ENCODE measurements at regions not wholly inside any gene's neighbourhood (a gene's known extent, or its start where the extent isn't known, plus 50 kb on each side); places are given as distances from the start of the nearest gene placed in this dataset.

DNA sequence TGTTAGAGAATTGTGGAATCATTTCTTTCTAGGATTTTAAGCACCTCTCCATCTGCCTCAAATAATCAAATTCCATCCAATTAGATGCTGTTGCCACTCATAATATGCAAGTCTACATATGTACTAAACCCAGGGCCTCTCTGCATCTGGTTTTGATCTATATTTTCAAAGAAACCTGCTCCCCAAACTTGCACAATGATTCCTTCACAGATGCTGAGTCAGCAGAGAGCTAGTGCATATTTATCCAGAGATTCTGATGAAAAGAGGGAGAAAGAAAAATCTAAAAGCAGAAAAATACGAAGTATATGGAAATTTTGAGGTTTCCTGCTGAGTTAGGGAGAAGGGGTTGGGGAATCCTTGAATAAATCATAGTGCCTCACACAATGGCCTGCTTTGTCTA lies 235.1 kb upstream of the RBFOX1 start:
- TF ChIP-seq, protein P1, sequence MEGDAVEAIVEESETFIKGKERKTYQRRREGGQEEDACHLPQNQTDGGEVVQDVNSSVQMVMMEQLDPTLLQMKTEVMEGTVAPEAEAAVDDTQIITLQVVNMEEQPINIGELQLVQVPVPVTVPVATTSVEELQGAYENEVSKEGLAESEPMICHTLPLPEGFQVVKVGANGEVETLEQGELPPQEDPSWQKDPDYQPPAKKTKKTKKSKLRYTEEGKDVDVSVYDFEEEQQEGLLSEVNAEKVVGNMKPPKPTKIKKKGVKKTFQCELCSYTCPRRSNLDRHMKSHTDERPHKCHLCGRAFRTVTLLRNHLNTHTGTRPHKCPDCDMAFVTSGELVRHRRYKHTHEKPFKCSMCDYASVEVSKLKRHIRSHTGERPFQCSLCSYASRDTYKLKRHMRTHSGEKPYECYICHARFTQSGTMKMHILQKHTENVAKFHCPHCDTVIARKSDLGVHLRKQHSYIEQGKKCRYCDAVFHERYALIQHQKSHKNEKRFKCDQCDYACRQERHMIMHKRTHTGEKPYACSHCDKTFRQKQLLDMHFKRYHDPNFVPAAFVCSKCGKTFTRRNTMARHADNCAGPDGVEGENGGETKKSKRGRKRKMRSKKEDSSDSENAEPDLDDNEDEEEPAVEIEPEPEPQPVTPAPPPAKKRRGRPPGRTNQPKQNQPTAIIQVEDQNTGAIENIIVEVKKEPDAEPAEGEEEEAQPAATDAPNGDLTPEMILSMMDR (IDR thresholded peaks at IDR 0.05 in 2 of 3, conservative IDR thresholded peaks at IDR 0.05 in 1 of 3; ENCODE audit: borderline replicate concordance in 1 of 3, insufficient read depth in 1 of 3, low read depth in 2 of 3, low read length in 2 of 3) = no peak
- TF ChIP-seq, protein P2, sequence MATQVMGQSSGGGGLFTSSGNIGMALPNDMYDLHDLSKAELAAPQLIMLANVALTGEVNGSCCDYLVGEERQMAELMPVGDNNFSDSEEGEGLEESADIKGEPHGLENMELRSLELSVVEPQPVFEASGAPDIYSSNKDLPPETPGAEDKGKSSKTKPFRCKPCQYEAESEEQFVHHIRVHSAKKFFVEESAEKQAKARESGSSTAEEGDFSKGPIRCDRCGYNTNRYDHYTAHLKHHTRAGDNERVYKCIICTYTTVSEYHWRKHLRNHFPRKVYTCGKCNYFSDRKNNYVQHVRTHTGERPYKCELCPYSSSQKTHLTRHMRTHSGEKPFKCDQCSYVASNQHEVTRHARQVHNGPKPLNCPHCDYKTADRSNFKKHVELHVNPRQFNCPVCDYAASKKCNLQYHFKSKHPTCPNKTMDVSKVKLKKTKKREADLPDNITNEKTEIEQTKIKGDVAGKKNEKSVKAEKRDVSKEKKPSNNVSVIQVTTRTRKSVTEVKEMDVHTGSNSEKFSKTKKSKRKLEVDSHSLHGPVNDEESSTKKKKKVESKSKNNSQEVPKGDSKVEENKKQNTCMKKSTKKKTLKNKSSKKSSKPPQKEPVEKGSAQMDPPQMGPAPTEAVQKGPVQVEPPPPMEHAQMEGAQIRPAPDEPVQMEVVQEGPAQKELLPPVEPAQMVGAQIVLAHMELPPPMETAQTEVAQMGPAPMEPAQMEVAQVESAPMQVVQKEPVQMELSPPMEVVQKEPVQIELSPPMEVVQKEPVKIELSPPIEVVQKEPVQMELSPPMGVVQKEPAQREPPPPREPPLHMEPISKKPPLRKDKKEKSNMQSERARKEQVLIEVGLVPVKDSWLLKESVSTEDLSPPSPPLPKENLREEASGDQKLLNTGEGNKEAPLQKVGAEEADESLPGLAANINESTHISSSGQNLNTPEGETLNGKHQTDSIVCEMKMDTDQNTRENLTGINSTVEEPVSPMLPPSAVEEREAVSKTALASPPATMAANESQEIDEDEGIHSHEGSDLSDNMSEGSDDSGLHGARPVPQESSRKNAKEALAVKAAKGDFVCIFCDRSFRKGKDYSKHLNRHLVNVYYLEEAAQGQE (IDR thresholded peaks at IDR 0.05; ENCODE audit: low read depth) = no peak
- TF ChIP-seq POLR2A (IDR thresholded peaks at IDR 0.05; ENCODE audit: borderline replicate concordance, extremely low read depth, insufficient read depth, insufficient read length) (no peak), YY1 (IDR thresholded peaks at IDR 0.05; ENCODE audit: extremely low read depth, insufficient replicate concordance, low read depth, low read length) (no peak), CEBPB (IDR thresholded peaks at IDR 0.05; ENCODE audit: low read depth) (no peak), RAD21 (IDR thresholded peaks at IDR 0.05; ENCODE audit: low read depth) (no peak), POLR2AphosphoS5 (IDR thresholded peaks at IDR 0.05; ENCODE audit: low read depth, low read length) (no peak), EZH2phosphoT487 (IDR thresholded peaks at IDR 0.05; ENCODE audit: borderline replicate concordance) (no peak), SP1 (IDR thresholded peaks at IDR 0.05; ENCODE audit: low read depth) (no peak)
- TF ChIP-seq, protein P3, sequence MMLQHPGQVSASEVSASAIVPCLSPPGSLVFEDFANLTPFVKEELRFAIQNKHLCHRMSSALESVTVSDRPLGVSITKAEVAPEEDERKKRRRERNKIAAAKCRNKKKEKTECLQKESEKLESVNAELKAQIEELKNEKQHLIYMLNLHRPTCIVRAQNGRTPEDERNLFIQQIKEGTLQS (IDR thresholded peaks at IDR 0.05) = no peak
